ENCODE measurements at regions not wholly inside any gene's neighbourhood (a gene's known extent, or its start where the extent isn't known, plus 50 kb on each side); places are given as distances from the start of the nearest gene placed in this dataset.
"Not testable (repeated sequence)": the region's sequence is repeated elsewhere in the genome, so short reads cannot be mapped to it uniquely, and the experiment has no call there.

GRCh38 chrX:131634900-131635299 lies 91.0 kb downstream of the OR13H1 start:
- Mint-ChIP-seq H3K9me3 (ENCODE audit: low read depth) (no peaks in the 10 kb centered on the region), H3K4me1 (ENCODE audit: low read depth) (no peaks in the 10 kb centered on the region), H3K27ac (no peak overlapping the region), H3K4me3 (ENCODE audit: low read depth) (no peak overlapping the region), H3K27me3 (peaks cover 5% of the 10 kb centered on the region), H3K36me3 (ENCODE audit: insufficient read depth) (no peaks in the 10 kb centered on the region)
- no peak for DNase-seq (ENCODE audit: low spot score, unreplicated experiment)
- TF ChIP-seq, protein P1, sequence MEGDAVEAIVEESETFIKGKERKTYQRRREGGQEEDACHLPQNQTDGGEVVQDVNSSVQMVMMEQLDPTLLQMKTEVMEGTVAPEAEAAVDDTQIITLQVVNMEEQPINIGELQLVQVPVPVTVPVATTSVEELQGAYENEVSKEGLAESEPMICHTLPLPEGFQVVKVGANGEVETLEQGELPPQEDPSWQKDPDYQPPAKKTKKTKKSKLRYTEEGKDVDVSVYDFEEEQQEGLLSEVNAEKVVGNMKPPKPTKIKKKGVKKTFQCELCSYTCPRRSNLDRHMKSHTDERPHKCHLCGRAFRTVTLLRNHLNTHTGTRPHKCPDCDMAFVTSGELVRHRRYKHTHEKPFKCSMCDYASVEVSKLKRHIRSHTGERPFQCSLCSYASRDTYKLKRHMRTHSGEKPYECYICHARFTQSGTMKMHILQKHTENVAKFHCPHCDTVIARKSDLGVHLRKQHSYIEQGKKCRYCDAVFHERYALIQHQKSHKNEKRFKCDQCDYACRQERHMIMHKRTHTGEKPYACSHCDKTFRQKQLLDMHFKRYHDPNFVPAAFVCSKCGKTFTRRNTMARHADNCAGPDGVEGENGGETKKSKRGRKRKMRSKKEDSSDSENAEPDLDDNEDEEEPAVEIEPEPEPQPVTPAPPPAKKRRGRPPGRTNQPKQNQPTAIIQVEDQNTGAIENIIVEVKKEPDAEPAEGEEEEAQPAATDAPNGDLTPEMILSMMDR (IDR thresholded peaks at IDR 0.05; ENCODE audit: unreplicated experiment), result no peak

DNA sequence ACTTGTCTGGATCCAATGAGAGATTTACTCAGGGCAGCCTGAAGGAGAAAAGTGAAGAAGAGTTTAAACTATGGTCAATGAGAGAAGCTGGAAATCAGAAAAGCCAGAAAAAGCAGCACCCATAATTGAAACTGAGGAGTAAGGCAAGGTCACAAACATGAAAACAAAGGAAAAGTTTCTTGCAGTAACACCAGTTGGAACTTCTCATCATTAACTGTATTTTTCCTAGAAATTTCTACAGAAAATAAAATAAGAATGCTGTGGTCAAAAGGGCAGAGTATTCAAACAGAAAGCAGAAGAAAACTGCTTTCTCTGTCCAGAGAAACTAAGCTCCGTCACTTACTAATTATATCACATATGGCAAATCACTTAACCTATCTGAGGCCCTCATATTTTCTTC lies 102.2 kb downstream of the OR13H1 start:
- no peak overlapping the region for H3K4me3 Mint-ChIP-seq (ENCODE audit: low read depth)
- TF ChIP-seq, protein P1 (IDR thresholded peaks at IDR 0.05; ENCODE audit: unreplicated experiment), result no peak
- no peaks in the 10 kb centered on the region for H3K4me1 Mint-ChIP-seq (ENCODE audit: low read depth)
- DNase-seq (ENCODE audit: low spot score, unreplicated experiment), result no peak
- H3K36me3 Mint-ChIP-seq (ENCODE audit: insufficient read depth), result no peaks in the 10 kb centered on the region
- H3K27ac Mint-ChIP-seq, result no peak overlapping the region
- no peaks in the 10 kb centered on the region for H3K9me3 Mint-ChIP-seq (ENCODE audit: low read depth)
- H3K27me3 Mint-ChIP-seq, result no peaks in the 10 kb centered on the region

- DNase-seq (ENCODE audit: low spot score, unreplicated experiment), result no peak
- Mint-ChIP-seq H3K27ac (no peak overlapping the region), H3K4me1 (ENCODE audit: low read depth) (no peaks in the 10 kb centered on the region), H3K4me3 (ENCODE audit: low read depth) (no peak overlapping the region), H3K27me3 (no peaks in the 10 kb centered on the region), H3K36me3 (ENCODE audit: insufficient read depth) (no peaks in the 10 kb centered on the region), H3K9me3 (ENCODE audit: low read depth) (peaks cover 14% of the 10 kb centered on the region)
- TF ChIP-seq, protein P1 (IDR thresholded peaks at IDR 0.05; ENCODE audit: unreplicated experiment), result no peak
Measured at GRCh38 chrX:131649741-131650140, 105.9 kb downstream of the OR13H1 start.

- H3K9me3 Mint-ChIP-seq (ENCODE audit: low read depth), result peaks cover 17% of the 10 kb centered on the region
- no peaks in the 10 kb centered on the region for H3K36me3 Mint-ChIP-seq (ENCODE audit: insufficient read depth)
- TF ChIP-seq, protein P1 (IDR thresholded peaks at IDR 0.05; ENCODE audit: unreplicated experiment), result no peak
- H3K27ac Mint-ChIP-seq, result no peak overlapping the region
- H3K27me3 Mint-ChIP-seq, result no peaks in the 10 kb centered on the region
- no peak overlapping the region for H3K4me3 Mint-ChIP-seq (ENCODE audit: low read depth)
- no peaks in the 10 kb centered on the region for H3K4me1 Mint-ChIP-seq (ENCODE audit: low read depth)
- no peak for DNase-seq (ENCODE audit: low spot score, unreplicated experiment)
Measured at GRCh38 chrX:131650637-131651410, 107.0 kb downstream of the OR13H1 start.

GRCh38 chrX:131663726-131664125 lies 119.9 kb downstream of the OR13H1 start:
- not testable (repeated sequence) for H3K4me3 Mint-ChIP-seq (ENCODE audit: low read depth); H3K9me3 Mint-ChIP-seq (ENCODE audit: low read depth); DNase-seq (ENCODE audit: low spot score, unreplicated experiment); H3K36me3 Mint-ChIP-seq (ENCODE audit: insufficient read depth); H3K27ac Mint-ChIP-seq; H3K4me1 Mint-ChIP-seq (ENCODE audit: low read depth); H3K27me3 Mint-ChIP-seq

GRCh38 chrX:131671735-131672134 lies 127.9 kb downstream of the OR13H1 start:
- TF ChIP-seq, protein P1 (IDR thresholded peaks at IDR 0.05; ENCODE audit: unreplicated experiment), result no peak
- DNase-seq (ENCODE audit: low spot score, unreplicated experiment), result no peak
- H3K4me3 Mint-ChIP-seq (ENCODE audit: low read depth), result no peak overlapping the region
- H3K9me3 Mint-ChIP-seq (ENCODE audit: low read depth), result no peaks in the 10 kb centered on the region
- no peak overlapping the region for H3K27ac Mint-ChIP-seq
- no peaks in the 10 kb centered on the region for H3K27me3 Mint-ChIP-seq
- no peaks in the 10 kb centered on the region for H3K36me3 Mint-ChIP-seq (ENCODE audit: insufficient read depth)
- H3K4me1 Mint-ChIP-seq (ENCODE audit: low read depth), result no peaks in the 10 kb centered on the region
